Peyer's patch (tissue), 4 donors: ENCODE measurements at regions not wholly inside any gene's neighbourhood (a gene's known extent, or its start where the extent isn't known, plus 50 kb on each side); places are given as distances from the start of the nearest gene placed in this dataset.

Experiments
- CTCF ChIP-seq, 6 experiments: fragments of 450-650 bp in 4 of 6; fragments of 200-600 bp in 2 of 6; sonication (generic) in 1 of 6; IDR thresholded peaks; one replicate each; pipeline ENCODE4 v1.5.1; 2017 to 2019; ENCODE audit warnings: antibody characterized with exemption in 6 of 6, mild to moderate bottlenecking in 3 of 6, moderate library complexity in 1 of 6
- POLR2A ChIP-seq, 2 donors: fragments of 450-650 bp; IDR thresholded peaks; one replicate each; pipeline ENCODE4 v1.5.1; 2017; ENCODE audit warnings: antibody characterized with exemption in 2 of 2, mild to moderate bottlenecking in 2 of 2, moderate library complexity in 2 of 2

GRCh38 chr6:16939351-16939750 is 162.5 kb upstream of the STMND1 start:
- no peak for TF ChIP-seq CTCF (IDR thresholded peaks at IDR 0.05)
- TF ChIP-seq POLR2A (IDR thresholded peaks at IDR 0.05), result no peak
